ENCODE measurements at regions not wholly inside any gene's neighbourhood (a gene's known extent, or its start where the extent isn't known, plus 50 kb on each side); places are given as distances from the start of the nearest gene placed in this dataset.

- Mint-ChIP-seq H3K4me3 (ENCODE audit: unreplicated experiment) (no peak overlapping the region), H3K27me3 (ENCODE audit: low read depth, unreplicated experiment) (no peaks in the 10 kb centered on the region), H3K27ac (ENCODE audit: unreplicated experiment) (no peak overlapping the region), H3K4me1 (ENCODE audit: low read depth, unreplicated experiment) (peaks cover 21% of the 10 kb centered on the region), H3K36me3 (ENCODE audit: low read depth, unreplicated experiment) (no peaks in the 10 kb centered on the region), H3K9me3 (ENCODE audit: unreplicated experiment) (no peaks in the 10 kb centered on the region)
- H3K4me3 ChIP-seq (ENCODE audit: insufficient read depth, low read depth, low read length), result no peak overlapping the region
- H3K9ac ChIP-seq (ENCODE audit: low read length), result no peak overlapping the region
- TF ChIP-seq EZH2 (IDR thresholded peaks at IDR 0.05; ENCODE audit: insufficient read depth, low read length), result no peak
- TF ChIP-seq CTCF (IDR thresholded peaks at IDR 0.05; ENCODE audit: insufficient read depth, low read depth, low read length), result peak; percentile 20
- no peak overlapping the region for H3K4me2 ChIP-seq (ENCODE audit: low read length)
- FAIRE-seq (no peak), DNase-seq (ENCODE audit: low read depth) (no peak)
- H4K20me1 ChIP-seq (ENCODE audit: insufficient read depth, low read length), result no peaks in the 10 kb centered on the region
- H3K79me2 ChIP-seq (ENCODE audit: insufficient read depth, low read length), result no peaks in the 10 kb centered on the region
- no peak overlapping the region for H3K27ac ChIP-seq (ENCODE audit: low read depth, low read length)
- no peaks in the 10 kb centered on the region for H3K9me3 ChIP-seq (ENCODE audit: insufficient read depth, low read depth, low read length)
- no peaks in the 10 kb centered on the region for H3K36me3 ChIP-seq (ENCODE audit: insufficient read depth, low read length)
- no peaks in the 10 kb centered on the region for H3K4me1 ChIP-seq (ENCODE audit: insufficient read depth, low read length)
- H2AFZ ChIP-seq (ENCODE audit: low read depth, low read length), result no peak overlapping the region
- no peaks in the 10 kb centered on the region for H3K27me3 ChIP-seq (ENCODE audit: insufficient read depth, low read length)
Measured at GRCh38 chr2:220858101-220858500, 714.0 kb downstream of the EPHA4 start.

GRCh38 chr2:220871909-220872308 lies 700.2 kb downstream of the EPHA4 start:
- no peaks in the 10 kb centered on the region for H3K36me3 Mint-ChIP-seq (ENCODE audit: low read depth, unreplicated experiment)
- H3K9me3 Mint-ChIP-seq (ENCODE audit: unreplicated experiment), result no peaks in the 10 kb centered on the region
- no peaks in the 10 kb centered on the region for H3K4me1 ChIP-seq (ENCODE audit: insufficient read depth, low read length)
- no peak overlapping the region for H2AFZ ChIP-seq (ENCODE audit: low read depth, low read length)
- TF ChIP-seq CTCF (IDR thresholded peaks at IDR 0.05; ENCODE audit: insufficient read depth, low read depth, low read length), result no peak
- no peak for TF ChIP-seq EZH2 (IDR thresholded peaks at IDR 0.05; ENCODE audit: insufficient read depth, low read length)
- no peak for DNase-seq (ENCODE audit: low read depth)
- no peaks in the 10 kb centered on the region for H3K4me1 Mint-ChIP-seq (ENCODE audit: low read depth, unreplicated experiment)
- H4K20me1 ChIP-seq (ENCODE audit: insufficient read depth, low read length), result no peaks in the 10 kb centered on the region
- no peak for FAIRE-seq
- H3K79me2 ChIP-seq (ENCODE audit: insufficient read depth, low read length), result no peaks in the 10 kb centered on the region
- no peak overlapping the region for H3K4me2 ChIP-seq (ENCODE audit: low read length)
- no peak overlapping the region for H3K4me3 Mint-ChIP-seq (ENCODE audit: unreplicated experiment)
- no peak overlapping the region for H3K27ac ChIP-seq (ENCODE audit: low read depth, low read length)
- no peaks in the 10 kb centered on the region for H3K27me3 ChIP-seq (ENCODE audit: insufficient read depth, low read length)
- no peak overlapping the region for H3K9ac ChIP-seq (ENCODE audit: low read length)
- H3K27me3 Mint-ChIP-seq (ENCODE audit: low read depth, unreplicated experiment), result no peaks in the 10 kb centered on the region
- H3K9me3 ChIP-seq (ENCODE audit: insufficient read depth, low read depth, low read length), result no peaks in the 10 kb centered on the region
- no peaks in the 10 kb centered on the region for H3K36me3 ChIP-seq (ENCODE audit: insufficient read depth, low read length)
- H3K27ac Mint-ChIP-seq (ENCODE audit: unreplicated experiment), result no peak overlapping the region
- H3K4me3 ChIP-seq (ENCODE audit: insufficient read depth, low read depth, low read length), result no peak overlapping the region

- H3K27me3 ChIP-seq (ENCODE audit: insufficient read depth, low read length), result no peaks in the 10 kb centered on the region
- Mint-ChIP-seq H3K4me1 (ENCODE audit: low read depth, unreplicated experiment) (peaks cover 3% of the 10 kb centered on the region), H3K27ac (ENCODE audit: unreplicated experiment) (no peak overlapping the region), H3K36me3 (ENCODE audit: low read depth, unreplicated experiment) (no peaks in the 10 kb centered on the region), H3K9me3 (ENCODE audit: unreplicated experiment) (no peaks in the 10 kb centered on the region), H3K4me3 (ENCODE audit: unreplicated experiment) (no peak overlapping the region), H3K27me3 (ENCODE audit: low read depth, unreplicated experiment) (no peaks in the 10 kb centered on the region)
- no peak overlapping the region for H3K27ac ChIP-seq (ENCODE audit: low read depth, low read length)
- no peaks in the 10 kb centered on the region for H3K36me3 ChIP-seq (ENCODE audit: insufficient read depth, low read length)
- DNase-seq (ENCODE audit: low read depth) (no peak), FAIRE-seq (no peak)
- H3K9me3 ChIP-seq (ENCODE audit: insufficient read depth, low read depth, low read length), result no peaks in the 10 kb centered on the region
- TF ChIP-seq CTCF (IDR thresholded peaks at IDR 0.05; ENCODE audit: insufficient read depth, low read depth, low read length) (no peak), EZH2 (IDR thresholded peaks at IDR 0.05; ENCODE audit: insufficient read depth, low read length) (no peak)
- no peak overlapping the region for H3K4me3 ChIP-seq (ENCODE audit: insufficient read depth, low read depth, low read length)
- H3K4me2 ChIP-seq (ENCODE audit: low read length), result no peak overlapping the region
- H3K9ac ChIP-seq (ENCODE audit: low read length), result no peak overlapping the region
- H4K20me1 ChIP-seq (ENCODE audit: insufficient read depth, low read length), result no peaks in the 10 kb centered on the region
- no peak overlapping the region for H2AFZ ChIP-seq (ENCODE audit: low read depth, low read length)
- H3K4me1 ChIP-seq (ENCODE audit: insufficient read depth, low read length), result no peaks in the 10 kb centered on the region
- H3K79me2 ChIP-seq (ENCODE audit: insufficient read depth, low read length), result no peaks in the 10 kb centered on the region
Measured at GRCh38 chr2:220876080-220876824, 695.9 kb downstream of the EPHA4 start.
